Tibial artery (tissue), 4 donors: ENCODE measurements at regions not wholly inside any gene's neighbourhood (a gene's known extent, or its start where the extent isn't known, plus 50 kb on each side); places are given as distances from the start of the nearest gene placed in this dataset.

Experiments
- DNase-seq, 2 donors: peaks; one replicate each; pipeline ENCODE4 v3.0.0-alpha.2; 2019
- H3K27ac ChIP-seq, 2 donors: fragments of 200-600 bp; sonication (generic) in 1 of 2; 1 replicate in 1 of 2; 2 replicates in 1 of 2; pipeline ENCODE4 v1.5.1; 2018 to 2019; ENCODE audit warnings: mild to moderate bottlenecking in 1 of 2
- H3K27me3 ChIP-seq, 2 donors: fragments of 200-600 bp; sonication (generic) in 1 of 2; one replicate each; pipeline versions ENCODE4 v1.5.1 to v1.6.0; 2016 to 2019
- H3K36me3 ChIP-seq, 3 donors: fragments of 200-600 bp; sonication (generic) in 2 of 3; one replicate each; pipeline ENCODE4 v1.5.1; 2016 to 2019; ENCODE audit warnings: mild to moderate bottlenecking in 2 of 3
- H3K4me1 ChIP-seq, 4 donors: fragments of 200-600 bp; sonication (generic) in 2 of 4; 1 replicate in 3 of 4; 2 replicates in 1 of 4; pipeline ENCODE4 v1.5.1; 2016 to 2019
- H3K4me3 ChIP-seq, 2 donors: fragments of 200-600 bp; sonication (generic) in 1 of 2; 1 replicate in 1 of 2; 2 replicates in 1 of 2; pipeline ENCODE4 v1.5.1; 2018 to 2019; ENCODE audit warnings: mild to moderate bottlenecking in 2 of 2
- H3K9me3 ChIP-seq, 3 donors: fragments of 200-600 bp; sonication (generic) in 1 of 3; one replicate each; pipeline ENCODE4 v1.5.1; 2016 to 2019
- CTCF ChIP-seq, 2 experiments: fragments of 200-600 bp in 1 of 2; fragments of 450-650 bp in 1 of 2; IDR thresholded peaks; one replicate each; pipeline ENCODE4 v1.5.1; 2017 to 2019; ENCODE audit warnings: antibody characterized with exemption in 2 of 2, mild to moderate bottlenecking in 1 of 2, moderate library complexity in 1 of 2
- intact Hi-C: fragments of 100-400 bp; cut with DNase I; formaldehyde crosslinking; loops from one replicate; pipeline ENCODE4 v1.15.0; 2023; ENCODE audit warnings: low total_unique reads

GRCh38 chr2:17299891-17300540 lies 218.2 kb downstream of the RAD51AP2 start:
- no peak for DNase-seq
- H3K27ac ChIP-seq = no peak overlapping the region
- no peaks in the 10 kb centered on the region for H3K9me3 ChIP-seq
- no peak overlapping the region for H3K4me3 ChIP-seq
- no peak for TF ChIP-seq CTCF (IDR thresholded peaks at IDR 0.05)
- intact Hi-C loops = no loop called here
- no peaks in the 10 kb centered on the region for H3K36me3 ChIP-seq
- H3K27me3 ChIP-seq = no peaks in the 10 kb centered on the region
- no peaks in the 10 kb centered on the region for H3K4me1 ChIP-seq

- DNase-seq = no peak
- Histone ChIP-seq H3K27ac (no peak overlapping the region), H3K4me3 (no peak overlapping the region), H3K4me1 (no peaks in the 10 kb centered on the region), H3K36me3 (no peaks in the 10 kb centered on the region), H3K9me3 (no peaks in the 10 kb centered on the region), H3K27me3 (no peaks in the 10 kb centered on the region)
- intact Hi-C loops = no loop called here
- TF ChIP-seq CTCF (IDR thresholded peaks at IDR 0.05) = no peak
These were observed 219.8 kb downstream of the RAD51AP2 start for GRCh38 chr2:17298453-17298852.

GRCh38 chr2:17296686-17297085 lies 221.6 kb downstream of the RAD51AP2 start:
- Histone ChIP-seq H3K4me1 (no peaks in the 10 kb centered on the region), H3K27me3 (no peaks in the 10 kb centered on the region), H3K27ac (no peak overlapping the region), H3K36me3 (no peaks in the 10 kb centered on the region), H3K4me3 (no peak overlapping the region), H3K9me3 (no peaks in the 10 kb centered on the region)
- no peak for DNase-seq
- intact Hi-C loops = no loop called here
- no peak for TF ChIP-seq CTCF (IDR thresholded peaks at IDR 0.05)

- no peak for TF ChIP-seq CTCF (IDR thresholded peaks at IDR 0.05)
- no peaks in the 10 kb centered on the region for H3K9me3 ChIP-seq
- no peak overlapping the region for H3K4me3 ChIP-seq
- intact Hi-C loops = no loop called here
- no peaks in the 10 kb centered on the region for H3K27me3 ChIP-seq
- H3K27ac ChIP-seq = no peak overlapping the region
- H3K36me3 ChIP-seq = no peaks in the 10 kb centered on the region
- no peaks in the 10 kb centered on the region for H3K4me1 ChIP-seq
- no peak for DNase-seq
These were observed 228.6 kb downstream of the RAD51AP2 start for GRCh38 chr2:17289669-17290068.

- intact Hi-C loops = no loop called here
- H3K36me3 ChIP-seq = no peaks in the 10 kb centered on the region
- H3K27me3 ChIP-seq = no peaks in the 10 kb centered on the region
- no peak for TF ChIP-seq CTCF (IDR thresholded peaks at IDR 0.05)
- no peaks in the 10 kb centered on the region for H3K4me1 ChIP-seq
- no peaks in the 10 kb centered on the region for H3K9me3 ChIP-seq
- no peak overlapping the region for H3K4me3 ChIP-seq
- no peak for DNase-seq
- no peak overlapping the region for H3K27ac ChIP-seq
These were observed 231.1 kb downstream of the RAD51AP2 start for GRCh38 chr2:17287183-17287582.

GRCh38 chr2:17282826-17283225 lies 235.4 kb downstream of the RAD51AP2 start:
- DNase-seq = no peak
- no peaks in the 10 kb centered on the region for H3K27me3 ChIP-seq
- intact Hi-C loops = no loop called here
- no peaks in the 10 kb centered on the region for H3K36me3 ChIP-seq
- TF ChIP-seq CTCF (IDR thresholded peaks at IDR 0.05) = no peak
- H3K9me3 ChIP-seq = no peaks in the 10 kb centered on the region
- H3K4me3 ChIP-seq = no peak overlapping the region
- no peak overlapping the region for H3K27ac ChIP-seq
- H3K4me1 ChIP-seq = no peaks in the 10 kb centered on the region
